KMS-11 (cell line): ENCODE measurements at regions not wholly inside any gene's neighbourhood (a gene's known extent, or its start where the extent isn't known, plus 50 kb on each side); places are given as distances from the start of the nearest gene placed in this dataset.

Source experiments
- H2AFZ ChIP-seq: fragments of 200-600 bp; sonication (generic); 2 replicates; pipeline ENCODE4 v1.6.1; 2016; ENCODE audit warnings: antibody characterized with exemption, mixed run types, low read depth
- H3K27ac ChIP-seq: fragments of 200-600 bp; sonication (generic); 2 replicates; pipeline ENCODE4 v1.6.1; 2016; ENCODE audit warnings: mild to moderate bottlenecking, mixed run types
- H3K27me3 ChIP-seq: fragments of 200-600 bp; sonication (generic); 2 replicates; pipeline ENCODE4 v1.6.1; 2017; ENCODE audit warnings: mild to moderate bottlenecking, low read depth, mixed run types, moderate library complexity; ENCODE audit not compliant: insufficient read depth
- H3K36me3 ChIP-seq: fragments of 200-600 bp; sonication (generic); 2 replicates; pipeline ENCODE4 v1.6.1; 2017; ENCODE audit warnings: mild to moderate bottlenecking, mixed run types; ENCODE audit not compliant: insufficient read depth
- H3K4me1 ChIP-seq: fragments of 200-600 bp; sonication (generic); 2 replicates; pipeline ENCODE4 v1.6.1; 2016; ENCODE audit warnings: mild to moderate bottlenecking, low read depth, mixed run types; ENCODE audit not compliant: poor library complexity, severe bottlenecking
- H3K4me2 ChIP-seq: fragments of 200-600 bp; sonication (generic); 2 replicates; pipeline ENCODE4 v1.7.0; 2016; ENCODE audit warnings: mild to moderate bottlenecking, mixed run types
- H3K4me3 ChIP-seq: fragments of 200-600 bp; sonication (generic); IDR thresholded peaks from 2 replicates; pipeline ENCODE4 v1.6.1; 2017; ENCODE audit warnings: low read depth, low read length, mixed read lengths; ENCODE audit not compliant: insufficient read depth
- H3K79me2 ChIP-seq: fragments of 200-600 bp; sonication (generic); 2 replicates; pipeline ENCODE4 v1.6.1; 2016; ENCODE audit warnings: low read depth, mixed run types; ENCODE audit not compliant: insufficient read depth
- H3K9ac ChIP-seq: fragments of 200-600 bp; sonication (generic); 2 replicates; pipeline ENCODE4 v1.6.1; 2016; ENCODE audit warnings: mild to moderate bottlenecking, mixed run types
- H4K20me1 ChIP-seq: fragments of 200-600 bp; sonication (generic); 2 replicates; pipeline ENCODE4 v1.6.1; 2016; ENCODE audit warnings: mild to moderate bottlenecking, mixed run types; ENCODE audit not compliant: insufficient read depth
- CTCF ChIP-seq: fragments of 200-600 bp; sonication (generic); conservative IDR thresholded peaks from 2 replicates; pipeline ENCODE4 v1.6.1; 2017; ENCODE audit warnings: low read depth, mild to moderate bottlenecking, antibody characterized with exemption, low read length, moderate library complexity, mixed read lengths

- Histone ChIP-seq H3K79me2 (no peaks in the 10 kb centered on the region), H3K27me3 (no peaks in the 10 kb centered on the region), H2AFZ (no peak overlapping the region), H3K36me3 (no peaks in the 10 kb centered on the region), H3K4me2 (no peak overlapping the region), H3K27ac (no peak overlapping the region), H3K9ac (no peak overlapping the region), H3K4me3 (no peak overlapping the region), H4K20me1 (no peaks in the 10 kb centered on the region), H3K4me1 (peaks cover 6% of the 10 kb centered on the region)
- TF ChIP-seq CTCF = no peak
Observed at GRCh38 chr6:10141746-10142443, 273.0 kb downstream of the TFAP2A start.

DNA sequence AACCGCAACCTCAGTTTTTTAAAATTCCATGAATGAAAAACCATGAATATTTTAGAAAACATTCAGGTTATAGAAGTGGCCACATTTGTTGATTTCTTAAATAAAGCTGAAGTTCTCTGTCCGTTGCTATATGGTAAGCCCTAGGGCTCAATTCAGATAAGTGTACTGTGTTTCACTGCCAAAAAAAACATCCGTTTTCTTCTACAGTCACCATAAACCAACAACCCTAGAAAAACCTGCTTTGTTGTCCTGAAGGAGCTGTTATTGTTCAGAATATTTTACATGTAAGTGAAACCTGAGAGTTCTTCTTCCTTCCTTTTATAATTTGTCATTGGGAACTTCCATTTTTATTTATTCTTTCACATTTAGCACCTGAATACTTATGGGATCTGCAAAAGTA, 274.1 kb downstream of the TFAP2A start:
- Histone ChIP-seq H3K4me3 (no peak overlapping the region), H3K4me1 (peaks cover 6% of the 10 kb centered on the region), H2AFZ (no peak overlapping the region), H3K9ac (no peak overlapping the region), H3K27me3 (no peaks in the 10 kb centered on the region), H3K79me2 (no peaks in the 10 kb centered on the region), H3K27ac (no peak overlapping the region), H3K4me2 (no peak overlapping the region), H3K36me3 (no peaks in the 10 kb centered on the region), H4K20me1 (no peaks in the 10 kb centered on the region)
- no peak for TF ChIP-seq CTCF

DNA sequence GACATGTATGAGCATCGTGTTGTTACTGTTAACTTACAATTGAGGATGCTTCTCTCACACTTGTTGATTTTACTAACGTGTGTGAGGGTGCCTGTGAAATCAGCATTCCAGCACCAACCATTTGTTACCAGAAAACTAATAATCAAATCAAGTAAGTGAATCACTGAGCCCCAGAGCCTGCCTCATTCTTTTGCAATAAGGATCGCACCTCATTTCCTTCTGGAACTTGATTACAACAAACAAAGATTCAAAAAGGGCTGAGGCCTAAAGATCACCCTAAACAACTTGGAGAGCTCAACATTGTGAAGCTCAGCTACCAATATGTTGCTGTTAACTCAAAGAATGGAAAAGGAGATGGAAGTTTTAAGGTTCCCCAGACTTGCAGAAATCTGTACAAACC, 274.7 kb downstream of the TFAP2A start:
- Histone ChIP-seq H2AFZ (no peak overlapping the region), H3K9ac (no peak overlapping the region), H3K36me3 (no peaks in the 10 kb centered on the region), H3K79me2 (no peaks in the 10 kb centered on the region), H3K27ac (no peak overlapping the region), H4K20me1 (no peaks in the 10 kb centered on the region), H3K4me2 (no peak overlapping the region), H3K4me3 (no peak overlapping the region), H3K4me1 (peaks cover 5% of the 10 kb centered on the region), H3K27me3 (no peaks in the 10 kb centered on the region)
- no peak for TF ChIP-seq CTCF

GRCh38 chr6:10138917-10139316, 276.0 kb downstream of the TFAP2A start:
- no peaks in the 10 kb centered on the region for H3K4me1 ChIP-seq
- no peak overlapping the region for H3K9ac ChIP-seq
- H3K36me3 ChIP-seq = no peaks in the 10 kb centered on the region
- no peak overlapping the region for H3K4me2 ChIP-seq
- no peaks in the 10 kb centered on the region for H3K79me2 ChIP-seq
- no peaks in the 10 kb centered on the region for H4K20me1 ChIP-seq
- no peak overlapping the region for H3K27ac ChIP-seq
- H3K27me3 ChIP-seq = no peaks in the 10 kb centered on the region
- no peak overlapping the region for H3K4me3 ChIP-seq
- TF ChIP-seq CTCF = no peak
- H2AFZ ChIP-seq = no peak overlapping the region
